Suprapubic skin (tissue), 4 donors: ENCODE measurements at regions not wholly inside any gene's neighbourhood (a gene's known extent, or its start where the extent isn't known, plus 50 kb on each side); places are given as distances from the start of the nearest gene placed in this dataset.

Experiments
- POLR2A ChIP-seq, 2 donors: fragments of 450-650 bp; IDR thresholded peaks; one replicate each; pipeline ENCODE4 v1.6.1; 2017; ENCODE audit warnings: antibody characterized with exemption in 2 of 2, mild to moderate bottlenecking in 2 of 2, moderate library complexity in 2 of 2
- POLR2AphosphoS5 ChIP-seq, 3 donors: sonication (generic); formaldehyde crosslinking; IDR thresholded peaks; one replicate each; pipeline ENCODE4 v1.6.1; 2017; ENCODE audit warnings: antibody characterized with exemption in 3 of 3
- TF ChIP-seq, protein P1 (sequence below), 2 donors: fragments of 200-600 bp in 1 of 2; fragments of 450-650 bp in 1 of 2; sonication (generic) in 1 of 2; IDR thresholded peaks; one replicate each; pipeline ENCODE4 v1.5.1; 2016 to 2019; ENCODE audit warnings: antibody characterized with exemption in 2 of 2, mild to moderate bottlenecking in 1 of 2, moderate library complexity in 1 of 2

GRCh38 chr4:117478702-117479101 lies 393.3 kb upstream of the TRAM1L1 start:
- TF ChIP-seq POLR2AphosphoS5 (IDR thresholded peaks at IDR 0.05) (no peak), POLR2A (IDR thresholded peaks at IDR 0.05) (no peak)
- TF ChIP-seq, protein P1, sequence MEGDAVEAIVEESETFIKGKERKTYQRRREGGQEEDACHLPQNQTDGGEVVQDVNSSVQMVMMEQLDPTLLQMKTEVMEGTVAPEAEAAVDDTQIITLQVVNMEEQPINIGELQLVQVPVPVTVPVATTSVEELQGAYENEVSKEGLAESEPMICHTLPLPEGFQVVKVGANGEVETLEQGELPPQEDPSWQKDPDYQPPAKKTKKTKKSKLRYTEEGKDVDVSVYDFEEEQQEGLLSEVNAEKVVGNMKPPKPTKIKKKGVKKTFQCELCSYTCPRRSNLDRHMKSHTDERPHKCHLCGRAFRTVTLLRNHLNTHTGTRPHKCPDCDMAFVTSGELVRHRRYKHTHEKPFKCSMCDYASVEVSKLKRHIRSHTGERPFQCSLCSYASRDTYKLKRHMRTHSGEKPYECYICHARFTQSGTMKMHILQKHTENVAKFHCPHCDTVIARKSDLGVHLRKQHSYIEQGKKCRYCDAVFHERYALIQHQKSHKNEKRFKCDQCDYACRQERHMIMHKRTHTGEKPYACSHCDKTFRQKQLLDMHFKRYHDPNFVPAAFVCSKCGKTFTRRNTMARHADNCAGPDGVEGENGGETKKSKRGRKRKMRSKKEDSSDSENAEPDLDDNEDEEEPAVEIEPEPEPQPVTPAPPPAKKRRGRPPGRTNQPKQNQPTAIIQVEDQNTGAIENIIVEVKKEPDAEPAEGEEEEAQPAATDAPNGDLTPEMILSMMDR (IDR thresholded peaks at IDR 0.05): no peak
